ENCODE measurements at regions not wholly inside any gene's neighbourhood (a gene's known extent, or its start where the extent isn't known, plus 50 kb on each side); places are given as distances from the start of the nearest gene placed in this dataset.

- H3K4me3 ChIP-seq (replicated peaks in 1 of 3; ENCODE audit: insufficient read depth in 1 of 3, low read depth in 1 of 3, low read length in 3 of 3), result no peak overlapping the region
- CTCF ChIA-PET, result no interaction called here
- dilution Hi-C loops (cut with MboI; ENCODE audit: extremely low pct_ligation_motif_present, low sequenced_read_pairs), result no loop called here
- no peaks in the 10 kb centered on the region for H3K79me2 ChIP-seq (ENCODE audit: control insufficient read depth, insufficient read depth, low read length)
- no peak overlapping the region for H3K9ac ChIP-seq (replicated peaks; ENCODE audit: extremely low read depth, insufficient read depth, low read length)
- FAIRE-seq, result no peak
- no peak overlapping the region for H3K4me2 ChIP-seq (ENCODE audit: insufficient read depth, low read length)
- no peaks in the 10 kb centered on the region for H3K27me3 ChIP-seq (ENCODE audit: control insufficient read depth in 2 of 2, insufficient read depth in 2 of 2, low read length in 2 of 2)
- no peak overlapping the region for H3K27ac ChIP-seq (ENCODE audit: insufficient read depth, low read depth, low read length)
- no peaks in the 10 kb centered on the region for H3K36me3 ChIP-seq (ENCODE audit: control insufficient read depth in 2 of 2, extremely low read depth in 1 of 2, insufficient read depth in 2 of 2, low read length in 2 of 2)
- TF ChIP-seq POLR2AphosphoS5 (IDR thresholded peaks at IDR 0.05; ENCODE audit: insufficient read depth, low read depth, low read length) (no peak), MAX (IDR thresholded peaks at IDR 0.05; ENCODE audit: insufficient read depth, insufficient read length) (no peak), GATA2 (IDR thresholded peaks at IDR 0.05; ENCODE audit: insufficient read depth, insufficient read length, low read depth, low read length) (no peak), JUN (IDR thresholded peaks at IDR 0.05; ENCODE audit: borderline replicate concordance, insufficient read depth, insufficient read length, low read depth) (no peak), EZH2 (IDR thresholded peaks at IDR 0.05; ENCODE audit: borderline replicate concordance, low read depth, low read length, severe bottlenecking) (no peak), POLR2A (IDR thresholded peaks at IDR 0.05; ENCODE audit: low read depth, low read length) (no peak)
- intact Hi-C loops (cut with micrococcal nuclease), result no loop called here
- POLR2A ChIA-PET, result no interaction called here
- no TSS peak for BruUV-seq (replicated peaks)
- H3K9me3 ChIP-seq (replicated peaks; ENCODE audit: control insufficient read depth, insufficient read depth, low read length), result no peaks in the 10 kb centered on the region
- no peaks in the 10 kb centered on the region for H3K9me1 ChIP-seq (replicated peaks; ENCODE audit: control insufficient read depth, extremely low read depth, insufficient read depth, low read length)
- DNase-seq (ENCODE audit: low read depth, low spot score), result no peak
- no peak overlapping the region for H2AFZ ChIP-seq (ENCODE audit: low read depth, low read length)
- no peaks in the 10 kb centered on the region for H4K20me1 ChIP-seq (replicated peaks; ENCODE audit: control insufficient read depth, extremely low read depth, insufficient read depth, low read length)
- H3K4me1 ChIP-seq (ENCODE audit: control insufficient read depth, extremely low read depth, insufficient read depth, low read length), result no peaks in the 10 kb centered on the region
Observed at GRCh38 chr9:87095951-87096350, 148.6 kb upstream of the GAS1 start.

GRCh38 chr9:87096506-87096905 is 149.2 kb upstream of the GAS1 start:
- no peak overlapping the region for H3K27ac ChIP-seq (ENCODE audit: insufficient read depth, low read depth, low read length)
- no peaks in the 10 kb centered on the region for H3K9me3 ChIP-seq (replicated peaks; ENCODE audit: control insufficient read depth, insufficient read depth, low read length)
- no peak for FAIRE-seq
- ChIA-PET POLR2A (no interaction called here), CTCF (no interaction called here)
- no peak overlapping the region for H2AFZ ChIP-seq (ENCODE audit: low read depth, low read length)
- intact Hi-C loops (cut with micrococcal nuclease), result no loop called here
- no peaks in the 10 kb centered on the region for H3K9me1 ChIP-seq (replicated peaks; ENCODE audit: control insufficient read depth, extremely low read depth, insufficient read depth, low read length)
- no peak overlapping the region for H3K4me2 ChIP-seq (ENCODE audit: insufficient read depth, low read length)
- H4K20me1 ChIP-seq (replicated peaks; ENCODE audit: control insufficient read depth, extremely low read depth, insufficient read depth, low read length), result no peaks in the 10 kb centered on the region
- no peaks in the 10 kb centered on the region for H3K79me2 ChIP-seq (ENCODE audit: control insufficient read depth, insufficient read depth, low read length)
- no peaks in the 10 kb centered on the region for H3K27me3 ChIP-seq (ENCODE audit: control insufficient read depth in 2 of 2, insufficient read depth in 2 of 2, low read length in 2 of 2)
- H3K4me3 ChIP-seq (replicated peaks in 1 of 3; ENCODE audit: insufficient read depth in 1 of 3, low read depth in 1 of 3, low read length in 3 of 3), result no peak overlapping the region
- dilution Hi-C loops (cut with MboI; ENCODE audit: extremely low pct_ligation_motif_present, low sequenced_read_pairs), result no loop called here
- H3K4me1 ChIP-seq (ENCODE audit: control insufficient read depth, extremely low read depth, insufficient read depth, low read length), result no peaks in the 10 kb centered on the region
- H3K9ac ChIP-seq (replicated peaks; ENCODE audit: extremely low read depth, insufficient read depth, low read length), result no peak overlapping the region
- BruUV-seq (replicated peaks), result no TSS peak
- no peak for DNase-seq (ENCODE audit: low read depth, low spot score)
- no peaks in the 10 kb centered on the region for H3K36me3 ChIP-seq (ENCODE audit: control insufficient read depth in 2 of 2, extremely low read depth in 1 of 2, insufficient read depth in 2 of 2, low read length in 2 of 2)
- no peak for TF ChIP-seq CTCF (IDR thresholded peaks at IDR 0.05; ENCODE audit: extremely low read depth in 1 of 2, insufficient read depth in 1 of 2, low read depth in 1 of 2, low read length in 2 of 2)
- TF ChIP-seq MAX (IDR thresholded peaks at IDR 0.05; ENCODE audit: insufficient read depth, insufficient read length), result no peak
- no peak for TF ChIP-seq MYC (IDR thresholded peaks at IDR 0.05; ENCODE audit: low read depth, low read length)
- TF ChIP-seq JUN (IDR thresholded peaks at IDR 0.05; ENCODE audit: borderline replicate concordance, insufficient read depth, insufficient read length, low read depth), result no peak
- TF ChIP-seq FOS (IDR thresholded peaks at IDR 0.05; ENCODE audit: borderline replicate concordance, insufficient read depth, low read length), result no peak
- no peak for TF ChIP-seq POLR2A (IDR thresholded peaks at IDR 0.05; ENCODE audit: low read depth, low read length)
- TF ChIP-seq EZH2 (IDR thresholded peaks at IDR 0.05; ENCODE audit: borderline replicate concordance, low read depth, low read length, severe bottlenecking), result no peak
- TF ChIP-seq GATA2 (IDR thresholded peaks at IDR 0.05; ENCODE audit: insufficient read depth, insufficient read length, low read depth, low read length), result no peak
- TF ChIP-seq POLR2AphosphoS5 (IDR thresholded peaks at IDR 0.05; ENCODE audit: insufficient read depth, low read depth, low read length), result no peak

All from endothelial cell of umbilical vein (primary cell).